Caco-2 (cell line): ENCODE measurements at regions not wholly inside any gene's neighbourhood (a gene's known extent, or its start where the extent isn't known, plus 50 kb on each side); places are given as distances from the start of the nearest gene placed in this dataset.

Experiments used
- BruUV-seq: library from RNA; stranded (reverse); fragments of 400-500 nt; replicated peaks from 2 replicates; lab custom pipeline; 2021; lab: Mats Ljungman, UMichigan
- CTCF ChIA-PET: fragments of 300-600 bp; sonication (Branson Sonifier 250); formaldehyde crosslinking; loops from one replicate; lab custom pipeline; 2022; ENCODE audit warnings: antibody characterized with exemption; lab: Charles Lee
- POLR2A ChIA-PET: fragments of 300-600 bp; sonication (Branson Sonifier 250); formaldehyde crosslinking; loops from one replicate; lab custom pipeline; 2022; ENCODE audit warnings: antibody characterized with exemption; lab: Charles Lee
- DNase-seq, 2 experiments: peaks; one replicate each; pipeline versions ENCODE4 v3.0.0 to v3.0.0-alpha.2; 2020 to 2022
- H3K27me3 ChIP-seq: replicated peaks from 2 replicates; pipeline ENCODE4 v1.6.0; 2011; ENCODE audit warnings: low read length; ENCODE audit not compliant: control insufficient read depth, insufficient read depth
- H3K36me3 ChIP-seq: 2 replicates; pipeline ENCODE4 v1.5.1; 2011; ENCODE audit warnings: low read length; ENCODE audit not compliant: control insufficient read depth, insufficient read depth
- H3K4me1 ChIP-seq: fragments of 250-450 bp; sonication (Bioruptor Pico); 2 replicates; pipeline ENCODE4 v1.5.1; 2020; ENCODE audit warnings: mild to moderate bottlenecking
- H3K4me3 ChIP-seq: 2 replicates; pipeline ENCODE4 v1.5.1; 2011; ENCODE audit warnings: low read depth, mild to moderate bottlenecking, control low read depth, low read length
- H3K9me3 ChIP-seq: fragments of 250-450 bp; sonication (Bioruptor Pico); 2 replicates; pipeline ENCODE4 v1.5.1; 2020; ENCODE audit warnings: mild to moderate bottlenecking, moderate library complexity
- H3K27ac Mint-ChIP-seq: one replicate; pipeline ENCODE4 v1.8.0; 2022; ENCODE audit warnings: mixed read lengths; ENCODE audit not compliant: unreplicated experiment
- H3K27me3 Mint-ChIP-seq: one replicate; pipeline ENCODE4 v1.8.0; 2022; ENCODE audit warnings: mixed read lengths; ENCODE audit not compliant: insufficient read depth, unreplicated experiment
- H3K36me3 Mint-ChIP-seq: one replicate; pipeline ENCODE4 v1.8.0; 2022; ENCODE audit warnings: mild to moderate bottlenecking, mixed read lengths; ENCODE audit not compliant: insufficient read depth, unreplicated experiment
- H3K4me1 Mint-ChIP-seq: one replicate; pipeline ENCODE4 v1.8.0; 2022; ENCODE audit warnings: low read depth, mixed read lengths; ENCODE audit not compliant: unreplicated experiment
- H3K4me3 Mint-ChIP-seq: one replicate; pipeline ENCODE4 v1.8.0; 2022; ENCODE audit warnings: mild to moderate bottlenecking, moderate library complexity, mixed read lengths; ENCODE audit not compliant: unreplicated experiment
- H3K9me3 Mint-ChIP-seq: one replicate; pipeline ENCODE4 v1.8.0; 2022; ENCODE audit warnings: mixed read lengths; ENCODE audit not compliant: unreplicated experiment
- intact Hi-C: fragments of 100-400 bp; cut with micrococcal nuclease; formaldehyde crosslinking; loops from one replicate; pipeline ENCODE4 v1.10.0; 2022; ENCODE audit not compliant: unreplicated experiment
- TF ChIP-seq, protein P1 (sequence below), 2 experiments: fragments of 200-600 bp in 1 of 2; IDR thresholded peaks; 1 replicate in 1 of 2; 2 replicates in 1 of 2; pipeline versions ENCODE4 v1.5.1 to v1.8.0; 2011 to 2022; ENCODE audit warnings: antibody characterized with exemption in 1 of 2, control low read depth in 1 of 2, inconsistent platforms in 1 of 2, low read depth in 1 of 2, low read length in 1 of 2, mild to moderate bottlenecking in 1 of 2, moderate library complexity in 1 of 2; ENCODE audit not compliant: insufficient read depth in 1 of 2, severe bottlenecking in 1 of 2, unreplicated experiment in 1 of 2

DNA sequence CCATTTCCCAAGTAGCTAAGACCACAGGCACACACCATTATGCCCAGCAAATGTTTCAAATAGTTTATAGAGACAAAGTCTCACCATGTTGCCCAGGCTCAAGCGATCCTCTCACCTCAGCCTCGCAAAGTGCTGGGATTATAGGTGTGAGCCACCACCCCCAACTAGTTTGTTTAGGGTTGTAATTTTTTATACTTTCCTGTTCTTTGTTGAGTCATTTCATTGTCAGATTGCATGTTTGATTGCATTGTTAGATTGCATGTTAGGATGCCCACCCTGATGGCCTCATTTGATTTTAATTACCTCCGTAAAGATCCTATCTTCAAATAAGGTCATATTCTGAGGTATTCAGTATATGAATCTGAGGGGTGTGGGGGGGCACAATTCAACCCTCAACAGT, 73.3 kb upstream of the SASH1 start:
- peaks cover 6% of the 10 kb centered on the region for H3K4me1 Mint-ChIP-seq
- H3K9me3 Mint-ChIP-seq, result no peaks in the 10 kb centered on the region
- H3K27ac Mint-ChIP-seq, result no peak overlapping the region
- ChIA-PET POLR2A (no interaction called here), CTCF (no interaction called here)
- Histone ChIP-seq H3K9me3 (no peaks in the 10 kb centered on the region), H3K36me3 (no peaks in the 10 kb centered on the region), H3K4me3 (no peak overlapping the region), H3K27me3 (no peaks in the 10 kb centered on the region), H3K4me1 (peaks cover 15% of the 10 kb centered on the region)
- BruUV-seq, result no TSS peak
- no peaks in the 10 kb centered on the region for H3K36me3 Mint-ChIP-seq
- intact Hi-C loops, result no loop called here
- no peaks in the 10 kb centered on the region for H3K27me3 Mint-ChIP-seq
- DNase-seq, result no peak
- TF ChIP-seq, protein P1, sequence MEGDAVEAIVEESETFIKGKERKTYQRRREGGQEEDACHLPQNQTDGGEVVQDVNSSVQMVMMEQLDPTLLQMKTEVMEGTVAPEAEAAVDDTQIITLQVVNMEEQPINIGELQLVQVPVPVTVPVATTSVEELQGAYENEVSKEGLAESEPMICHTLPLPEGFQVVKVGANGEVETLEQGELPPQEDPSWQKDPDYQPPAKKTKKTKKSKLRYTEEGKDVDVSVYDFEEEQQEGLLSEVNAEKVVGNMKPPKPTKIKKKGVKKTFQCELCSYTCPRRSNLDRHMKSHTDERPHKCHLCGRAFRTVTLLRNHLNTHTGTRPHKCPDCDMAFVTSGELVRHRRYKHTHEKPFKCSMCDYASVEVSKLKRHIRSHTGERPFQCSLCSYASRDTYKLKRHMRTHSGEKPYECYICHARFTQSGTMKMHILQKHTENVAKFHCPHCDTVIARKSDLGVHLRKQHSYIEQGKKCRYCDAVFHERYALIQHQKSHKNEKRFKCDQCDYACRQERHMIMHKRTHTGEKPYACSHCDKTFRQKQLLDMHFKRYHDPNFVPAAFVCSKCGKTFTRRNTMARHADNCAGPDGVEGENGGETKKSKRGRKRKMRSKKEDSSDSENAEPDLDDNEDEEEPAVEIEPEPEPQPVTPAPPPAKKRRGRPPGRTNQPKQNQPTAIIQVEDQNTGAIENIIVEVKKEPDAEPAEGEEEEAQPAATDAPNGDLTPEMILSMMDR (IDR thresholded peaks at IDR 0.05; ENCODE audit: insufficient read depth in 1 of 2, low read depth in 1 of 2, low read length in 1 of 2, severe bottlenecking in 1 of 2, unreplicated experiment in 1 of 2), result no peak
- H3K4me3 Mint-ChIP-seq, result no peak overlapping the region

DNA sequence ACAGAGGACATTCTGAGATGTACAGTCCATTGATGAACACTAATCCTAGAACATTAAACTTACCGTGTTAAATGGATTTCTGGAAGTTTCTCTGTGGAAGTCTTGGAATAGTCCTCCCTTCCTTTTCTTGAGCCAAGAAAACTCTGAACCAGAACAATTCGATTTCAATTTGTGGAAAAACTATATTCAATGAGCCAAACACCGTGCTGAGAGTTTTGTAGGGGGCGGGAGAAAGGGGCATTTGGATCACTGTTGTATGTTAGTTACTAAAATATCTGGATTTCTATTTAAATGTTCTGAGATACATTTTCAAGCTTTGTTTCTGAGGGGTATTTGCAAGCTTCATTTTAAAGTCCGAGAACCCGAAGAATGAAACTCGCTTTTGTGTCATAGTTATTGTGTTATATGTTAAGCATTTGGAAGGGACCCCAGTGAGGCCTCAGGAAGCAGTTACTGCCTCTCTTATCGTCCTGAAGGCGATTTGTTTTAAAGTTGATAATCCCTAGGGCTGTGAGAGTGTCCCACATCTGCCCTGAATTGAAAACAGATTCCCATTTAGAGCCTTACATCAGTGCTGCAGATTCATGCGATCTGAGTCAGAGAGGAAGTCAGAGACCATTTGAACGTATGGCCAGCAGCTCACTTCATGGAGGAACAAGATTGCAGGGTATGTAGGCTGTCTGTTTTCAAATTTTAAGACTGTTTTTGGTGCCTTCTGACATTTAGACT, 70.8 kb upstream of the SASH1 start:
- no peak overlapping the region for H3K27ac Mint-ChIP-seq
- Histone ChIP-seq H3K36me3 (no peaks in the 10 kb centered on the region), H3K4me1 (no peaks in the 10 kb centered on the region), H3K27me3 (no peaks in the 10 kb centered on the region), H3K4me3 (no peak overlapping the region), H3K9me3 (no peaks in the 10 kb centered on the region)
- no peak for DNase-seq
- H3K36me3 Mint-ChIP-seq, result no peaks in the 10 kb centered on the region
- intact Hi-C loops, result no loop called here
- ChIA-PET POLR2A (no interaction called here), CTCF (no interaction called here)
- H3K9me3 Mint-ChIP-seq, result no peaks in the 10 kb centered on the region
- no peaks in the 10 kb centered on the region for H3K4me1 Mint-ChIP-seq
- TF ChIP-seq, protein P1 (IDR thresholded peaks at IDR 0.05; ENCODE audit: insufficient read depth in 1 of 2, low read depth in 1 of 2, low read length in 1 of 2, severe bottlenecking in 1 of 2, unreplicated experiment in 1 of 2), result no peak
- no peak overlapping the region for H3K4me3 Mint-ChIP-seq
- H3K27me3 Mint-ChIP-seq, result no peaks in the 10 kb centered on the region
- no TSS peak for BruUV-seq

DNA sequence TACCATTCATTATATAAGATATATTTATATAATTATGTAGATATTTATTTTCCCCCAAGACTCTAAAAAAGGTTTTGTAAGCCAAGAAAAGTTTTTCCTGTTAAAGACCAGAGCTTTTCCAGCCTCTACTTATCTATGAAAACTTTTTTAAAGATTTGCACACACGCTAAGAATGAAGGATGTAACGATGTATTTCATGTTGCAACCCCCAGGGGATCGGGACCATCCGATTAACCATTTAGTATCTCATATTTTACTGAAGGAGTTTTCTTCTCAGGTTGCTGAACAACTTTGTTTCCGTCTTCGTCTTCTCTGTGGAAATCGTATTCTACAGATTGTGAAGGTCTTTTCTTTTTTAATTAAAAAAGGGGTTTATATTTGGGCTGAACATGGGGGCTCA, 70.0 kb upstream of the SASH1 start:
- intact Hi-C loops, result no loop called here
- no TSS peak for BruUV-seq
- TF ChIP-seq, protein P1 (IDR thresholded peaks at IDR 0.05; ENCODE audit: insufficient read depth in 1 of 2, low read depth in 1 of 2, low read length in 1 of 2, severe bottlenecking in 1 of 2, unreplicated experiment in 1 of 2), result no peak
- H3K27me3 ChIP-seq, result no peaks in the 10 kb centered on the region
- H3K4me3 ChIP-seq, result no peak overlapping the region
- no peaks in the 10 kb centered on the region for H3K4me1 ChIP-seq
- no peak overlapping the region for H3K4me3 Mint-ChIP-seq
- H3K9me3 ChIP-seq, result no peaks in the 10 kb centered on the region
- no peaks in the 10 kb centered on the region for H3K4me1 Mint-ChIP-seq
- H3K36me3 Mint-ChIP-seq, result no peaks in the 10 kb centered on the region
- POLR2A ChIA-PET, result no interaction called here
- DNase-seq, result no peak
- H3K9me3 Mint-ChIP-seq, result no peaks in the 10 kb centered on the region
- CTCF ChIA-PET, result no interaction called here
- H3K27me3 Mint-ChIP-seq, result no peaks in the 10 kb centered on the region
- H3K36me3 ChIP-seq, result no peaks in the 10 kb centered on the region
- H3K27ac Mint-ChIP-seq, result no peak overlapping the region
